Suprapubic skin (tissue), 4 donors: ENCODE measurements at regions not wholly inside any gene's neighbourhood (a gene's known extent, or its start where the extent isn't known, plus 50 kb on each side); places are given as distances from the start of the nearest gene placed in this dataset.

ENCODE experiments used
- DNase-seq, 2 donors: peaks; one replicate each; pipeline ENCODE4 v3.0.0-alpha.2; 2019; ENCODE audit warnings: low spot score in 2 of 2
- H3K27ac ChIP-seq: fragments of 200-600 bp; sonication (generic); one replicate; pipeline ENCODE4 v1.5.1; 2019
- H3K27me3 ChIP-seq: fragments of 200-600 bp; sonication (generic); one replicate; pipeline ENCODE4 v1.5.1; 2019
- H3K36me3 ChIP-seq: fragments of 200-600 bp; sonication (generic); one replicate; pipeline ENCODE4 v1.5.1; 2019
- H3K4me1 ChIP-seq: fragments of 200-600 bp; sonication (generic); one replicate; pipeline ENCODE4 v1.5.1; 2019
- H3K4me3 ChIP-seq: fragments of 200-600 bp; sonication (generic); one replicate; pipeline ENCODE4 v1.5.1; 2019; ENCODE audit warnings: mild to moderate bottlenecking
- H3K9me3 ChIP-seq: fragments of 200-600 bp; sonication (generic); one replicate; pipeline ENCODE4 v1.5.1; 2019
- EP300 ChIP-seq: sonication (generic); formaldehyde crosslinking; IDR thresholded peaks from one replicate; pipeline ENCODE4 v1.6.1; 2017; ENCODE audit warnings: antibody characterized with exemption
- POLR2A ChIP-seq, 2 donors: fragments of 450-650 bp; IDR thresholded peaks; one replicate each; pipeline ENCODE4 v1.6.1; 2017; ENCODE audit warnings: antibody characterized with exemption in 2 of 2, mild to moderate bottlenecking in 2 of 2, moderate library complexity in 2 of 2
- POLR2AphosphoS5 ChIP-seq, 3 donors: sonication (generic); formaldehyde crosslinking; IDR thresholded peaks; one replicate each; pipeline ENCODE4 v1.6.1; 2017; ENCODE audit warnings: antibody characterized with exemption in 3 of 3
- whole genome bisulfite sequencing: methylation state at CpG from one replicate; pipeline ENCODE4 v1.1.5; 2018; 5-methylcytosine and 5-hydroxymethylcytosine counted together
- TF ChIP-seq, protein P1 (sequence below), 2 donors: fragments of 200-600 bp in 1 of 2; fragments of 450-650 bp in 1 of 2; sonication (generic) in 1 of 2; IDR thresholded peaks; one replicate each; pipeline ENCODE4 v1.5.1; 2016 to 2019; ENCODE audit warnings: antibody characterized with exemption in 2 of 2, mild to moderate bottlenecking in 1 of 2, moderate library complexity in 1 of 2

GRCh38 chr3:84905556-84905920 is 53.3 kb upstream of the CADM2 start:
- no peaks in the 10 kb centered on the region for H3K9me3 ChIP-seq
- no peak overlapping the region for H3K27ac ChIP-seq
- no peak for TF ChIP-seq EP300
- TF ChIP-seq POLR2A (IDR thresholded peaks at IDR 0.05): no peak
- TF ChIP-seq, protein P1, sequence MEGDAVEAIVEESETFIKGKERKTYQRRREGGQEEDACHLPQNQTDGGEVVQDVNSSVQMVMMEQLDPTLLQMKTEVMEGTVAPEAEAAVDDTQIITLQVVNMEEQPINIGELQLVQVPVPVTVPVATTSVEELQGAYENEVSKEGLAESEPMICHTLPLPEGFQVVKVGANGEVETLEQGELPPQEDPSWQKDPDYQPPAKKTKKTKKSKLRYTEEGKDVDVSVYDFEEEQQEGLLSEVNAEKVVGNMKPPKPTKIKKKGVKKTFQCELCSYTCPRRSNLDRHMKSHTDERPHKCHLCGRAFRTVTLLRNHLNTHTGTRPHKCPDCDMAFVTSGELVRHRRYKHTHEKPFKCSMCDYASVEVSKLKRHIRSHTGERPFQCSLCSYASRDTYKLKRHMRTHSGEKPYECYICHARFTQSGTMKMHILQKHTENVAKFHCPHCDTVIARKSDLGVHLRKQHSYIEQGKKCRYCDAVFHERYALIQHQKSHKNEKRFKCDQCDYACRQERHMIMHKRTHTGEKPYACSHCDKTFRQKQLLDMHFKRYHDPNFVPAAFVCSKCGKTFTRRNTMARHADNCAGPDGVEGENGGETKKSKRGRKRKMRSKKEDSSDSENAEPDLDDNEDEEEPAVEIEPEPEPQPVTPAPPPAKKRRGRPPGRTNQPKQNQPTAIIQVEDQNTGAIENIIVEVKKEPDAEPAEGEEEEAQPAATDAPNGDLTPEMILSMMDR (IDR thresholded peaks at IDR 0.05): no peak
- no peak for TF ChIP-seq POLR2AphosphoS5 (IDR thresholded peaks at IDR 0.05)
- H3K27me3 ChIP-seq: no peaks in the 10 kb centered on the region
- H3K4me3 ChIP-seq: no peak overlapping the region
- 85% methylated on average over 5 of the region's 5 CpGs for WGBS
- DNase-seq: no peak
- no peaks in the 10 kb centered on the region for H3K36me3 ChIP-seq
- H3K4me1 ChIP-seq: no peaks in the 10 kb centered on the region

GRCh38 chr3:84906065-84906464 is 52.7 kb upstream of the CADM2 start:
- Histone ChIP-seq H3K36me3 (no peaks in the 10 kb centered on the region), H3K9me3 (no peaks in the 10 kb centered on the region), H3K27me3 (no peaks in the 10 kb centered on the region), H3K4me1 (no peaks in the 10 kb centered on the region), H3K4me3 (no peak overlapping the region), H3K27ac (no peak overlapping the region)
- 68% methylated on average over 4 of the region's 6 CpGs for WGBS
- TF ChIP-seq EP300: no peak
- no peak for TF ChIP-seq POLR2A (IDR thresholded peaks at IDR 0.05)
- TF ChIP-seq POLR2AphosphoS5 (IDR thresholded peaks at IDR 0.05): no peak
- TF ChIP-seq, protein P1 (IDR thresholded peaks at IDR 0.05): no peak
- DNase-seq: no peak
